NCI-H2081 treated with DMSO at 0.1 percent for 48 hours (cell line): ENCODE measurements at regions not wholly inside any gene's neighbourhood (a gene's known extent, or its start where the extent isn't known, plus 50 kb on each side); places are given as distances from the start of the nearest gene placed in this dataset.
"Not testable (repeated sequence)": the region's sequence is repeated elsewhere in the genome, so short reads cannot be mapped to it uniquely, and the experiment has no call there.

ENCODE experiments used
- DNase-seq: peaks from one replicate; lab custom pipeline; 2025; lab: John Stamatoyannopoulos, UW

- no peak for DNase-seq
Measured at GRCh38 chr11:22441831-22442230, 103.7 kb downstream of the SLC17A6 start.

GRCh38 chr11:22435582-22435981 is 97.4 kb downstream of the SLC17A6 start:
- not testable (repeated sequence) for DNase-seq

GRCh38 chr11:22433517-22433916 is 95.3 kb downstream of the SLC17A6 start:
- DNase-seq = no peak

GRCh38 chr11:22433094-22433455 is 94.9 kb downstream of the SLC17A6 start:
- no peak for DNase-seq

- DNase-seq = no peak
Measured at GRCh38 chr11:22432291-22433093, 94.3 kb downstream of the SLC17A6 start.

GRCh38 chr11:22431106-22431505 is 92.9 kb downstream of the SLC17A6 start:
- no peak for DNase-seq

- DNase-seq = no peak
Measured at GRCh38 chr11:22430639-22431038, 92.5 kb downstream of the SLC17A6 start.

GRCh38 chr11:22430141-22430541 is 92.0 kb downstream of the SLC17A6 start:
- DNase-seq = no peak
